CD14-positive monocyte (primary cell): ENCODE measurements at regions not wholly inside any gene's neighbourhood (a gene's known extent, or its start where the extent isn't known, plus 50 kb on each side); places are given as distances from the start of the nearest gene placed in this dataset.

ENCODE experiments used
- DNase-seq, 3 donors: peaks; one replicate each; pipeline ENCODE4 v3.0.0-alpha.2; 2011 to 2022
- H2AFZ ChIP-seq: 2 replicates; pipeline ENCODE4 v1.6.0; 2012; ENCODE audit warnings: mild to moderate bottlenecking, low read depth, low read length, inconsistent platforms; ENCODE audit not compliant: insufficient read depth, poor library complexity, severe bottlenecking
- H3K27ac ChIP-seq, 2 donors: 1 replicate in 1 of 2; 2 replicates in 1 of 2; pipeline ENCODE4 v1.5.1; 2012 to 2013; ENCODE audit warnings: low read length in 2 of 2, control low read depth in 1 of 2, inconsistent platforms in 1 of 2, low read depth in 1 of 2, mild to moderate bottlenecking in 1 of 2
- H3K27me3 ChIP-seq, 2 donors: one replicate each; pipeline versions ENCODE4 v1.6.0 to v1.6.1; 2011 to 2013; ENCODE audit warnings: low read length in 2 of 2; ENCODE audit not compliant: control insufficient read depth in 2 of 2, insufficient read depth in 2 of 2
- H3K36me3 ChIP-seq, 2 donors: replicated peaks in 1 of 2; 1 replicate in 1 of 2; 2 replicates in 1 of 2; pipeline versions ENCODE4 v1.5.1 to v1.6.1; 2012 to 2013; ENCODE audit warnings: low read length in 2 of 2, control low read depth in 1 of 2, inconsistent platforms in 1 of 2, mild to moderate bottlenecking in 1 of 2; ENCODE audit not compliant: insufficient read depth in 2 of 2, control insufficient read depth in 1 of 2
- H3K4me1 ChIP-seq, 2 donors: 1 replicate in 1 of 2; 2 replicates in 1 of 2; pipeline versions ENCODE4 v1.5.1 to v1.6.1; 2012 to 2013; ENCODE audit warnings: low read length in 2 of 2, control low read depth in 1 of 2, inconsistent platforms in 1 of 2, mild to moderate bottlenecking in 1 of 2, moderate library complexity in 1 of 2; ENCODE audit not compliant: insufficient read depth in 2 of 2, control insufficient read depth in 1 of 2
- H3K4me2 ChIP-seq: replicated peaks from 2 replicates; pipeline ENCODE3; 2012; ENCODE audit warnings: low read length, moderate library complexity, mild to moderate bottlenecking; ENCODE audit not compliant: poor library complexity, severe bottlenecking; ENCODE audit errors: extremely low read depth
- H3K4me3 ChIP-seq, 3 experiments: fragments of 200-600 bp in 1 of 3; sonication (generic) in 1 of 3; replicated peaks in 1 of 3; 1 replicate in 2 of 3; 2 replicates in 1 of 3; pipeline ENCODE4 v1.5.1; 2011 to 2013; ENCODE audit warnings: low read length in 3 of 3, mild to moderate bottlenecking in 3 of 3, control low read depth in 2 of 3, low read depth in 2 of 3, inconsistent platforms in 1 of 3, moderate library complexity in 1 of 3
- H3K79me2 ChIP-seq: 2 replicates; pipeline ENCODE4 v1.6.0; 2012; ENCODE audit warnings: mild to moderate bottlenecking, control low read depth, inconsistent platforms, low read length, moderate library complexity; ENCODE audit not compliant: insufficient read depth
- H3K9ac ChIP-seq: 2 replicates; pipeline ENCODE4 v1.6.0; 2017; ENCODE audit warnings: low read length, mild to moderate bottlenecking; ENCODE audit not compliant: insufficient read depth, poor library complexity, severe bottlenecking
- H3K9me3 ChIP-seq, 2 donors: replicated peaks in 1 of 2; 1 replicate in 1 of 2; 2 replicates in 1 of 2; pipeline versions ENCODE4 v1.5.1 to v1.6.1; 2012 to 2013; ENCODE audit warnings: low read length in 2 of 2, control low read depth in 1 of 2; ENCODE audit not compliant: control insufficient read depth in 1 of 2, insufficient read depth in 1 of 2
- H4K20me1 ChIP-seq: 2 replicates; pipeline ENCODE4 v1.6.0; 2012; ENCODE audit warnings: mild to moderate bottlenecking, low read length, control low read depth, moderate library complexity; ENCODE audit not compliant: insufficient read depth
- H3K27ac Mint-ChIP-seq, 7 donors: one replicate each; pipeline ENCODE4 v1.8.0; 2020; ENCODE audit warnings: mild to moderate bottlenecking in 7 of 7, mixed read lengths in 7 of 7, moderate library complexity in 6 of 7, inconsistent platforms in 2 of 7
- H3K27me3 Mint-ChIP-seq, 3 donors: one replicate each; pipeline ENCODE4 v1.8.0; 2021 to 2022; ENCODE audit warnings: low read depth in 3 of 3, mild to moderate bottlenecking in 3 of 3, mixed read lengths in 3 of 3, moderate library complexity in 3 of 3, inconsistent platforms in 1 of 3
- H3K36me3 Mint-ChIP-seq, 2 donors: one replicate each; pipeline ENCODE4 v1.8.0; 2020; ENCODE audit warnings: mixed read lengths in 2 of 2, inconsistent platforms in 1 of 2, mild to moderate bottlenecking in 1 of 2
- H3K4me1 Mint-ChIP-seq: one replicate; pipeline ENCODE4 v1.8.0; 2020; ENCODE audit warnings: mild to moderate bottlenecking, mixed read lengths
- H3K4me3 Mint-ChIP-seq, 2 donors: one replicate each; pipeline ENCODE4 v1.8.0; 2020; ENCODE audit warnings: mild to moderate bottlenecking in 2 of 2, mixed read lengths in 2 of 2, moderate library complexity in 1 of 2
- H3K9me3 Mint-ChIP-seq, 7 donors: one replicate each; pipeline ENCODE4 v1.8.0; 2020 to 2022; ENCODE audit warnings: mixed read lengths in 7 of 7, mild to moderate bottlenecking in 6 of 7, moderate library complexity in 6 of 7, inconsistent platforms in 2 of 7
- CTCF ChIP-seq: fragments of 200-600 bp; IDR thresholded peaks from one replicate; pipeline ENCODE4 v1.8.0; 2022; ENCODE audit warnings: antibody characterized with exemption, mild to moderate bottlenecking
- WGBS: methylation state at CpG from one replicate; pipeline ENCODE4 v1.1.5; 2013; ENCODE audit warnings: missing lambda C conversion rate; ENCODE audit not compliant: insufficient coverage; 5-methylcytosine and 5-hydroxymethylcytosine counted together
- intact Hi-C, 2 donors: fragments of 100-400 bp; cut with micrococcal nuclease; formaldehyde crosslinking; loops; one replicate each; pipeline versions ENCODE4 v1.15.0 to v1.15.1; 2023

- H3K36me3 Mint-ChIP-seq: no peaks in the 10 kb centered on the region
- H4K20me1 ChIP-seq: no peaks in the 10 kb centered on the region
- H3K4me3 ChIP-seq: no peak overlapping the region
- peaks cover 0 to 2% (median 0%) of the 10 kb centered on the region in 7 donors for H3K9me3 Mint-ChIP-seq
- H3K36me3 ChIP-seq: no peaks in the 10 kb centered on the region
- no peak for TF ChIP-seq CTCF
- H3K4me2 ChIP-seq: no peak overlapping the region
- intact Hi-C loops: no loop called here
- no peaks in the 10 kb centered on the region for H3K27me3 ChIP-seq
- WGBS: 89% methylated on average over 5 of the region's 14 CpGs
- H3K4me3 Mint-ChIP-seq: no peak overlapping the region
- H3K27ac ChIP-seq: no peak overlapping the region
- H3K4me1 ChIP-seq: no peaks in the 10 kb centered on the region
- H3K9ac ChIP-seq: no peak overlapping the region
- H3K79me2 ChIP-seq: no peaks in the 10 kb centered on the region
- H3K4me1 Mint-ChIP-seq: peaks cover 8% of the 10 kb centered on the region
- H3K9me3 ChIP-seq: no peaks in the 10 kb centered on the region
- peak overlapping the region in 1 of 7 donors; percentile 69 for H3K27ac Mint-ChIP-seq
- H2AFZ ChIP-seq: no peak overlapping the region
- DNase-seq: no peak
- peaks cover 3 to 5% (median 3%) of the 10 kb centered on the region in 3 donors for H3K27me3 Mint-ChIP-seq
These were observed 88.4 kb upstream of the TMPRSS2 start for GRCh38 chr21:41596241-41596925.

GRCh38 chr21:41594268-41594667 is 86.3 kb upstream of the TMPRSS2 start:
- no peak overlapping the region for H3K9ac ChIP-seq
- H3K79me2 ChIP-seq: no peaks in the 10 kb centered on the region
- TF ChIP-seq CTCF: no peak
- no peak overlapping the region for H2AFZ ChIP-seq
- DNase-seq: no peak
- H3K4me3 ChIP-seq: no peak overlapping the region
- H3K9me3 ChIP-seq: peaks cover 0 to under 1% of the 10 kb centered on the region in 2 donors
- Mint-ChIP-seq H3K36me3 (no peaks in the 10 kb centered on the region), H3K27ac (no peak overlapping the region), H3K4me1 (peaks cover 5% of the 10 kb centered on the region), H3K9me3 (peaks cover 1 to 8% (median 3%) of the 10 kb centered on the region in 7 donors), H3K27me3 (peaks cover 3 to 5% (median 3%) of the 10 kb centered on the region in 3 donors), H3K4me3 (no peak overlapping the region)
- intact Hi-C loops: no loop called here
- H3K4me2 ChIP-seq: no peak overlapping the region
- H3K27me3 ChIP-seq: no peaks in the 10 kb centered on the region
- H4K20me1 ChIP-seq: no peaks in the 10 kb centered on the region
- H3K4me1 ChIP-seq: no peaks in the 10 kb centered on the region
- WGBS: no CpG with 5 or more reads among the region's 5 CpGs
- H3K36me3 ChIP-seq: no peaks in the 10 kb centered on the region
- no peak overlapping the region for H3K27ac ChIP-seq
